ENCODE measurements at regions not wholly inside any gene's neighbourhood (a gene's known extent, or its start where the extent isn't known, plus 50 kb on each side); places are given as distances from the start of the nearest gene placed in this dataset.

DNA sequence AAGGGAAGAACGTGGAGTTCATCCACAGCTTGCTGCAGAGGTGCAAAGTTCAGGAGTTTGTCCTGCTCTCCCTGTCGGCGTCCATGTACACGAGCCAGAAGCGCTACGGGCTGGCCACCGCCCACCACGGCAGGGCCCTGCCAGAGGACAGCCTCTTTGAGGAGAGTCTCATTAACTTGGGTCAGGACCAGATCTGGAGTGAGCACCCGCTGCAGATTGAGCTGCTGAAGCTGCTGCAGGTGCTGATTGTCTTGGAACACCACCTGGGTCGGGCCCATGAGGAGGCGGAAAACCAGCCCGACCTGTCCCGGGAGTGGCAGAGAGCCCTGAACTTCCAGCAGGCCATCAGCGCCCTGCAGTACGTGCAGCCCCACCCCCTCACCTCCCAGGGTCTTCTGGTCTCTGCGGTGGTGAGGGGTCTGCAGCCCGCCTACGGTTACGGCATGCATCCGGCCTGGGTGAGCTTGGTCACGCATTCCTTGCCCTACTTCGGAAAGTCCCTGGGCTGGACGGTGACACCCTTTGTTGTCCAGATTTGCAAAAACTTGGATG lies 73.8 kb upstream of the MORC3 start (continued):
- TF ChIP-seq, protein P1, sequence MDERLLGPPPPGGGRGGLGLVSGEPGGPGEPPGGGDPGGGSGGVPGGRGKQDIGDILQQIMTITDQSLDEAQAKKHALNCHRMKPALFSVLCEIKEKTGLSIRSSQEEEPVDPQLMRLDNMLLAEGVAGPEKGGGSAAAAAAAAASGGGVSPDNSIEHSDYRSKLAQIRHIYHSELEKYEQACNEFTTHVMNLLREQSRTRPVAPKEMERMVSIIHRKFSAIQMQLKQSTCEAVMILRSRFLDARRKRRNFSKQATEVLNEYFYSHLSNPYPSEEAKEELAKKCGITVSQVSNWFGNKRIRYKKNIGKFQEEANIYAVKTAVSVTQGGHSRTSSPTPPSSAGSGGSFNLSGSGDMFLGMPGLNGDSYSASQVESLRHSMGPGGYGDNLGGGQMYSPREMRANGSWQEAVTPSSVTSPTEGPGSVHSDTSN (CRISPR knock-in tag; IDR thresholded peaks at IDR 0.05), result no peak

DNA sequence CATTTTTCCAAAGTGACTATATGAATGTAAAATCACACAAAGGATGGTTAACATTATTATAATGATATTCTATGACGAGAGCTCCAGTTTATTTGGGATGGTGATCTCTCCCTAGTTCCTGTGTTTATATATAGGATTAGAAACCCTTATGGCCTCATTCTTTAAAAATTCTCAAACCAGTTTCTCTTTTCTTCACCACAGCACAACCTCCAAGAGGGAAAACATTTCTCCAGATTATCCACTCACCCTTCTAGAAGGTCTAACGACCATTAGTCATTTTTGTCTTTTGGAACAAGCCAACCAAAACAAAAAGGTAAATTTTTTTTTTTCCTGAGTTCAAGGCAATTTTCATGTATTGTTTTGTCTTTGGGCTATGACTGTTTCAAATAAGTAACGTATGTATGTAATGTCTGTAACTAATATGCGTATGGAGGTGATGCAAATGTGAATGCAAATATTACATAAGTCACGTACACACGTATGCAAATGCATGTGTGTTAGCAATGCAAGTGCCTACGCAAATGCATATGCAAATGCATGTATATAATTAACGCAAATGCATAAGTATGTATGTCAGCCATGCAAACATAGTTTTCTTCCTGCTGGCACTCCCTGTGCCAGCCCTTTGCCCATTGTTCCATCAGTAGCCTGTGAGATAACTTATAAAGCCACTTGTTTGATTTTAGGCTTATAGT lies 72.5 kb upstream of the MORC3 start:
- Histone ChIP-seq H3K4me2 (ENCODE audit: low read depth, low read length) (no peak overlapping the region), H2AFZ (ENCODE audit: low read length) (no peak overlapping the region), H3K27me3 (ENCODE audit: control insufficient read depth in 1 of 2, insufficient read depth in 2 of 2, low read length in 2 of 2) (no peaks in the 10 kb centered on the region), H3K27ac (ENCODE audit: extremely low read length, insufficient read depth, low read length) (no peak overlapping the region), H3K4me3 (replicated peaks in 1 of 3; ENCODE audit: insufficient read depth in 1 of 3, low read depth in 2 of 3, low read length in 3 of 3) (no peak overlapping the region), H3K9me3 (ENCODE audit: low read length) (no peaks in the 10 kb centered on the region), H3K79me2 (ENCODE audit: insufficient read depth, low read length) (no peaks in the 10 kb centered on the region), H3K4me1 (ENCODE audit: insufficient read depth, low read length) (no peaks in the 10 kb centered on the region), H4K20me1 (ENCODE audit: insufficient read depth, low read length) (no peaks in the 10 kb centered on the region), H3K36me3 (replicated peaks in 1 of 2; ENCODE audit: control insufficient read depth in 1 of 2, insufficient read depth in 2 of 2, low read length in 2 of 2) (peaks cover 1 to 15% of the 10 kb centered on the region in 2 experiments; a peak in 4 of 5 replicates), H3K9ac (ENCODE audit: insufficient read depth, low read depth, low read length) (no peak overlapping the region)
- in situ Hi-C loops (cut with HindIII; ENCODE audit: extremely low pct_ligation_motif_present, low pct_unique_long_range_greater_than_20kb) (no loop called here), intact Hi-C loops (cut with micrococcal nuclease; ENCODE audit: unreplicated experiment) (no loop called here)
- ChIA-PET POLR2A (no interaction called here), CTCF (ENCODE audit: low intra/inter-chr PET ratio, low total read pairs) (no interaction called here)
- FAIRE-seq (no peak), ATAC-seq (no peak), DNase-seq (ENCODE audit: low spot score) (no peak)
- WGBS (ENCODE audit: low lambda C conversion rate), result 94% methylated on average over 8 of the region's 8 CpGs
- no TSS peak for BruUV-seq (replicated peaks)
- no peak for TF ChIP-seq SETDB1 (CRISPR knock-in tag; IDR thresholded peaks at IDR 0.05; ENCODE audit: borderline replicate concordance)
- TF ChIP-seq ZNF773 (CRISPR knock-in tag; IDR thresholded peaks at IDR 0.05; ENCODE audit: borderline replicate concordance), result no peak
- TF ChIP-seq, protein P2, sequence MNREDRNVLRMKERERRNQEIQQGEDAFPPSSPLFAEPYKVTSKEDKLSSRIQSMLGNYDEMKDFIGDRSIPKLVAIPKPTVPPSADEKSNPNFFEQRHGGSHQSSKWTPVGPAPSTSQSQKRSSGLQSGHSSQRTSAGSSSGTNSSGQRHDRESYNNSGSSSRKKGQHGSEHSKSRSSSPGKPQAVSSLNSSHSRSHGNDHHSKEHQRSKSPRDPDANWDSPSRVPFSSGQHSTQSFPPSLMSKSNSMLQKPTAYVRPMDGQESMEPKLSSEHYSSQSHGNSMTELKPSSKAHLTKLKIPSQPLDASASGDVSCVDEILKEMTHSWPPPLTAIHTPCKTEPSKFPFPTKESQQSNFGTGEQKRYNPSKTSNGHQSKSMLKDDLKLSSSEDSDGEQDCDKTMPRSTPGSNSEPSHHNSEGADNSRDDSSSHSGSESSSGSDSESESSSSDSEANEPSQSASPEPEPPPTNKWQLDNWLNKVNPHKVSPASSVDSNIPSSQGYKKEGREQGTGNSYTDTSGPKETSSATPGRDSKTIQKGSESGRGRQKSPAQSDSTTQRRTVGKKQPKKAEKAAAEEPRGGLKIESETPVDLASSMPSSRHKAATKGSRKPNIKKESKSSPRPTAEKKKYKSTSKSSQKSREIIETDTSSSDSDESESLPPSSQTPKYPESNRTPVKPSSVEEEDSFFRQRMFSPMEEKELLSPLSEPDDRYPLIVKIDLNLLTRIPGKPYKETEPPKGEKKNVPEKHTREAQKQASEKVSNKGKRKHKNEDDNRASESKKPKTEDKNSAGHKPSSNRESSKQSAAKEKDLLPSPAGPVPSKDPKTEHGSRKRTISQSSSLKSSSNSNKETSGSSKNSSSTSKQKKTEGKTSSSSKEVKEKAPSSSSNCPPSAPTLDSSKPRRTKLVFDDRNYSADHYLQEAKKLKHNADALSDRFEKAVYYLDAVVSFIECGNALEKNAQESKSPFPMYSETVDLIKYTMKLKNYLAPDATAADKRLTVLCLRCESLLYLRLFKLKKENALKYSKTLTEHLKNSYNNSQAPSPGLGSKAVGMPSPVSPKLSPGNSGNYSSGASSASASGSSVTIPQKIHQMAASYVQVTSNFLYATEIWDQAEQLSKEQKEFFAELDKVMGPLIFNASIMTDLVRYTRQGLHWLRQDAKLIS (CRISPR knock-in tag; IDR thresholded peaks at IDR 0.05), result no peak
- no peak for TF ChIP-seq REL (CRISPR knock-in tag; conservative IDR thresholded peaks at IDR 0.05)
- TF ChIP-seq, protein P3, sequence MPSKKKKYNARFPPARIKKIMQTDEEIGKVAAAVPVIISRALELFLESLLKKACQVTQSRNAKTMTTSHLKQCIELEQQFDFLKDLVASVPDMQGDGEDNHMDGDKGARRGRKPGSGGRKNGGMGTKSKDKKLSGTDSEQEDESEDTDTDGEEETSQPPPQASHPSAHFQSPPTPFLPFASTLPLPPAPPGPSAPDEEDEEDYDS (CRISPR knock-in tag; IDR thresholded peaks at IDR 0.05), result no peak
- TF ChIP-seq HOXA9 (CRISPR knock-in tag; IDR thresholded peaks at IDR 0.05; ENCODE audit: borderline replicate concordance), result no peak
- TF ChIP-seq ZNF569 (CRISPR knock-in tag; IDR thresholded peaks at IDR 0.05; ENCODE audit: borderline replicate concordance), result no peak
- TF ChIP-seq, protein P4, sequence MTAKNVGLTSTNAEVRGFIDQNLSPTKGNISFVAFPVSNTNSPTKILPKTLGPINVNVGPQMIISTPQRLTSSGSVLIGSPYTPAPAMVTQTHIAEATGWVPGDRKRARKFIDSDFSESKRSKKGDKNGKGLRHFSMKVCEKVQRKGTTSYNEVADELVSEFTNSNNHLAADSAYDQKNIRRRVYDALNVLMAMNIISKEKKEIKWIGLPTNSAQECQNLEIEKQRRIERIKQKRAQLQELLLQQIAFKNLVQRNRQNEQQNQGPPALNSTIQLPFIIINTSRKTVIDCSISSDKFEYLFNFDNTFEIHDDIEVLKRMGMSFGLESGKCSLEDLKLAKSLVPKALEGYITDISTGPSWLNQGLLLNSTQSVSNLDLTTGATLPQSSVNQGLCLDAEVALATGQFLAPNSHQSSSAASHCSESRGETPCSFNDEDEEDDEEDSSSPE (CRISPR knock-in tag; IDR thresholded peaks at IDR 0.05), result no peak
- TF ChIP-seq CENPX (CRISPR knock-in tag; IDR thresholded peaks at IDR 0.05), result no peak
- no peak for TF ChIP-seq ZFP82 (CRISPR knock-in tag; IDR thresholded peaks at IDR 0.05; ENCODE audit: borderline replicate concordance)
- TF ChIP-seq ZNF225 (CRISPR knock-in tag; IDR thresholded peaks at IDR 0.05), result no peak
- TF ChIP-seq, protein P5, sequence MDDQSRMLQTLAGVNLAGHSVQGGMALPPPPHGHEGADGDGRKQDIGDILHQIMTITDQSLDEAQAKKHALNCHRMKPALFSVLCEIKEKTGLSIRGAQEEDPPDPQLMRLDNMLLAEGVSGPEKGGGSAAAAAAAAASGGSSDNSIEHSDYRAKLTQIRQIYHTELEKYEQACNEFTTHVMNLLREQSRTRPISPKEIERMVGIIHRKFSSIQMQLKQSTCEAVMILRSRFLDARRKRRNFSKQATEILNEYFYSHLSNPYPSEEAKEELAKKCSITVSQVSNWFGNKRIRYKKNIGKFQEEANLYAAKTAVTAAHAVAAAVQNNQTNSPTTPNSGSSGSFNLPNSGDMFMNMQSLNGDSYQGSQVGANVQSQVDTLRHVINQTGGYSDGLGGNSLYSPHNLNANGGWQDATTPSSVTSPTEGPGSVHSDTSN (CRISPR knock-in tag; IDR thresholded peaks at IDR 0.05; ENCODE audit: borderline replicate concordance), result no peak
- TF ChIP-seq RBAK (CRISPR knock-in tag; IDR thresholded peaks at IDR 0.05), result no peak
- TF ChIP-seq ZNF17 (CRISPR knock-in tag; IDR thresholded peaks at IDR 0.05), result no peak

All from HepG2 (cell line).